OCI-LY3 (cell line): ENCODE measurements at regions not wholly inside any gene's neighbourhood (a gene's known extent, or its start where the extent isn't known, plus 50 kb on each side); places are given as distances from the start of the nearest gene placed in this dataset.

ENCODE experiments used
- H2AFZ ChIP-seq: fragments of 200-600, 300-600 bp; shearing (Covaris generic); 2 replicates; pipeline ENCODE4 v1.6.0; 2014; ENCODE audit warnings: antibody characterized with exemption, low read depth, low read length
- H3K27ac ChIP-seq: fragments of 200-600, 300-600 bp; sonication (generic); 2 replicates; pipeline ENCODE4 v1.5.1; 2014; ENCODE audit warnings: mild to moderate bottlenecking, low read length, moderate library complexity, mixed read lengths
- H3K27me3 ChIP-seq: fragments of 200-600, 300-600 bp; sonication (generic); 2 replicates; pipeline ENCODE4 v1.6.1; 2014; ENCODE audit warnings: low read depth, low read length, mixed read lengths
- H3K36me3 ChIP-seq: fragments of 200-600, 300-600 bp; sonication (generic); replicated peaks from 2 replicates; pipeline ENCODE3; 2014; ENCODE audit warnings: low read depth, low read length, mixed read lengths
- H3K4me1 ChIP-seq: fragments of 300-600, 200-600 bp; sonication (generic); 2 replicates; pipeline ENCODE4 v1.6.1; 2014; ENCODE audit warnings: low read length, mixed read lengths
- H3K4me2 ChIP-seq: fragments of 200-600, 300-600 bp; sonication (generic); 2 replicates; pipeline ENCODE4 v1.6.1; 2014; ENCODE audit warnings: low read length, mixed read lengths
- H3K4me3 ChIP-seq: fragments of 300-600, 200-600 bp; sonication (generic); 2 replicates; pipeline ENCODE4 v1.5.1; 2014; ENCODE audit warnings: antibody characterized with exemption, mild to moderate bottlenecking, low read length, moderate library complexity
- H3K79me2 ChIP-seq: fragments of 300-600, 200-600 bp; shearing (Covaris generic); 2 replicates; pipeline ENCODE4 v1.6.1; 2014; ENCODE audit warnings: mild to moderate bottlenecking, low read length, mixed read lengths
- H3K9ac ChIP-seq: fragments of 300-600, 200-600 bp; shearing (Covaris generic); 2 replicates; pipeline ENCODE4 v1.6.0; 2014; ENCODE audit warnings: mild to moderate bottlenecking, low read length, moderate library complexity
- H3K9me3 ChIP-seq: fragments of 200-600, 300-600 bp; shearing (Covaris generic); 2 replicates; pipeline ENCODE4 v1.6.1; 2014; ENCODE audit warnings: low read length, mixed read lengths; ENCODE audit not compliant: insufficient read depth
- H4K20me1 ChIP-seq: fragments of 200-600, 300-600 bp; sonication (generic); 2 replicates; pipeline ENCODE4 v1.6.1; 2016; ENCODE audit warnings: low read length, mixed read lengths; ENCODE audit not compliant: insufficient read depth
- EZH2phosphoT487 ChIP-seq: fragments of 200-600 bp; shearing (Covaris generic); IDR thresholded peaks from 2 replicates; pipeline ENCODE4 v1.6.1; 2018; ENCODE audit warnings: antibody characterized with exemption, mixed run types, low read depth
- TF ChIP-seq, protein P1 (sequence below): fragments of 200-600, 300-600 bp; sonication (generic); IDR thresholded peaks from 2 replicates; pipeline ENCODE4 v1.5.1; 2014; ENCODE audit warnings: antibody characterized with exemption, low read length, low read depth

- H4K20me1 ChIP-seq: no peaks in the 10 kb centered on the region
- H3K9ac ChIP-seq: no peak overlapping the region
- no peak overlapping the region for H3K4me3 ChIP-seq
- no peak overlapping the region for H2AFZ ChIP-seq
- H3K4me1 ChIP-seq: peaks cover 18% of the 10 kb centered on the region
- no peak overlapping the region for H3K4me2 ChIP-seq
- H3K36me3 ChIP-seq: no peaks in the 10 kb centered on the region
- no peak for TF ChIP-seq EZH2phosphoT487
- TF ChIP-seq, protein P1, sequence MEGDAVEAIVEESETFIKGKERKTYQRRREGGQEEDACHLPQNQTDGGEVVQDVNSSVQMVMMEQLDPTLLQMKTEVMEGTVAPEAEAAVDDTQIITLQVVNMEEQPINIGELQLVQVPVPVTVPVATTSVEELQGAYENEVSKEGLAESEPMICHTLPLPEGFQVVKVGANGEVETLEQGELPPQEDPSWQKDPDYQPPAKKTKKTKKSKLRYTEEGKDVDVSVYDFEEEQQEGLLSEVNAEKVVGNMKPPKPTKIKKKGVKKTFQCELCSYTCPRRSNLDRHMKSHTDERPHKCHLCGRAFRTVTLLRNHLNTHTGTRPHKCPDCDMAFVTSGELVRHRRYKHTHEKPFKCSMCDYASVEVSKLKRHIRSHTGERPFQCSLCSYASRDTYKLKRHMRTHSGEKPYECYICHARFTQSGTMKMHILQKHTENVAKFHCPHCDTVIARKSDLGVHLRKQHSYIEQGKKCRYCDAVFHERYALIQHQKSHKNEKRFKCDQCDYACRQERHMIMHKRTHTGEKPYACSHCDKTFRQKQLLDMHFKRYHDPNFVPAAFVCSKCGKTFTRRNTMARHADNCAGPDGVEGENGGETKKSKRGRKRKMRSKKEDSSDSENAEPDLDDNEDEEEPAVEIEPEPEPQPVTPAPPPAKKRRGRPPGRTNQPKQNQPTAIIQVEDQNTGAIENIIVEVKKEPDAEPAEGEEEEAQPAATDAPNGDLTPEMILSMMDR: no peak
- no peaks in the 10 kb centered on the region for H3K79me2 ChIP-seq
- H3K9me3 ChIP-seq: no peaks in the 10 kb centered on the region
- H3K27me3 ChIP-seq: peaks cover 21% of the 10 kb centered on the region
- no peak overlapping the region for H3K27ac ChIP-seq
Observed at GRCh38 chr10:6912021-6912420, 331.9 kb upstream of the PRKCQ start.

DNA sequence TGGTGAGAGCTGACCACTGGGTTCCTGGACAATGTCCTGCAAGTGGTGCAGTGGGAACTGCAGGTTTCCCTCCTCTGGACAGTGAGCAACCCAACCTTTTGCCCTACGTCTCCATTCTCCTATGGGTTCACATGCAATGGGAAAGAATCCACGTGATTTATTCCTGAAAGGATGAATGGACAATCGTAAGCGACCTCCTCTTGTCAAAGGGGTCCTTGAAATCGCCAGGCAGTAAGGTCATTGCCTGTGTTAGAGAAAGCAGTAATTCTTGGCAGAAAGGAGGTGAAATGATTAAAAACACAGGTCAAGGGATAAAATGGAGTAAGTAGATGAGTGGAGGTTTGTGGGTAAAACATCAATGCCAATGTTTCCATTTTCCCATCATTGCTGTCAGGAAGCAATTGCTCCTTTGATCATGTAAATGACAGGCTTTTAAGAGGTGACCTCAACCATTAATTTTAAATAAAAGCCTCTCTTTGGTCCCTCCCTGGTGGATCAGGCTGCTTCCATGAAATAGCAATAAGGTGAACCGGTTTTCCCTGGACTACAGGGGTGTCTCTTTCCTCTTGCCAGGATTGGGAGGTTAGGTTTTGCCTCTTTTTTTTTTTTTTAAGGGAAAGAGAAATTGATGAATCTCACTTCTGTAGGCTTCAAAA lies 330.0 kb upstream of the PRKCQ start:
- Histone ChIP-seq H3K27ac (no peak overlapping the region), H2AFZ (no peak overlapping the region), H3K4me1 (peaks cover 6% of the 10 kb centered on the region; the same call in 1 of the 2 replicates), H3K9ac (no peak overlapping the region), H3K79me2 (no peaks in the 10 kb centered on the region), H3K36me3 (no peaks in the 10 kb centered on the region), H3K9me3 (no peaks in the 10 kb centered on the region), H3K27me3 (peaks cover 13% of the 10 kb centered on the region; the same call in 1 of the 2 replicates), H3K4me3 (no peak overlapping the region), H3K4me2 (no peak overlapping the region), H4K20me1 (no peaks in the 10 kb centered on the region)
- no peak for TF ChIP-seq EZH2phosphoT487
- TF ChIP-seq, protein P1: no peak

DNA sequence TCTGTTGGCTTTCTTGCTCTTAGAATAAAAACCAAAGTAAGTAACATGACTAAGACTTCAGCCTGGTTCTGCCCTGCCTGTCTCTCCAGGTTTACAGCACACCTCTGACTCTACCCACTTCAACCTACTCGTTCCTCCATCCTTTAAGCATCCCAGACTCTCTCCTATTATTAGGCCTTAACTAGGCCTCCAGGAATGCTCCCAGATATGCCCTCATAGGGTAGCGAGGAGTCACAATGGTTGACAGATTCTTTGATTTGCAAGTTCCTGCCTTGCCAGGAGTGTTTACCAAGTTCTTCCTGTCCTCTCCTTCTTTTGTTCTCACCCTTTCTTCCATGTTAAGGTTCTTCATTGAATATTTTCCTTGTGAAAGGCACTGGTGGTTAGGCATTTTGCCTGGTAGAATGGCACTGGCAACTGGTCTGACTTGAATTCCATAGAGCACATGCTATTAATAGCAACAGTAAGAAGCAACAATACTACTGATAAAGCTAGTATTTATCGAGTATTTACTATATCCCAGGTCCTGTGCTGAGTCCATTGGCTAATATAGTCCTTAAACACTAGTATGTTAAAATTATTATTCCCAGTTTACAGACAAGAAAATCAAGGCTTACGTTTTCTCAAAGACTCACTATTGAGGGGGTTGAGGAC lies 327.9 kb upstream of the PRKCQ start:
- Histone ChIP-seq H3K9ac (no peak overlapping the region), H3K4me3 (no peak overlapping the region)

GRCh38 chr10:6894405-6894804 lies 314.3 kb upstream of the PRKCQ start:
- Histone ChIP-seq H3K79me2 (no peaks in the 10 kb centered on the region), H3K36me3 (no peaks in the 10 kb centered on the region), H3K27ac (no peak overlapping the region), H2AFZ (no peak overlapping the region), H3K4me2 (no peak overlapping the region), H4K20me1 (no peaks in the 10 kb centered on the region), H3K27me3 (no peaks in the 10 kb centered on the region), H3K9ac (no peak overlapping the region), H3K4me1 (no peaks in the 10 kb centered on the region), H3K9me3 (no peaks in the 10 kb centered on the region), H3K4me3 (no peak overlapping the region)
- TF ChIP-seq EZH2phosphoT487: no peak
- TF ChIP-seq, protein P1: no peak

More for the DNA sequence above, 327.9 kb upstream of the PRKCQ start:
- Histone ChIP-seq H3K4me2 (no peak overlapping the region), H3K79me2 (no peaks in the 10 kb centered on the region), H3K4me1 (peaks cover 4% of the 10 kb centered on the region; the same call in 1 of the 2 replicates), H4K20me1 (no peaks in the 10 kb centered on the region), H3K27me3 (peaks cover 4% of the 10 kb centered on the region; the same call in 1 of the 2 replicates), H3K27ac (no peak overlapping the region), H3K9me3 (no peaks in the 10 kb centered on the region), H2AFZ (no peak overlapping the region), H3K36me3 (no peaks in the 10 kb centered on the region)
- TF ChIP-seq EZH2phosphoT487: no peak
- TF ChIP-seq, protein P1: no peak
